ENCODE measurements at regions not wholly inside any gene's neighbourhood (a gene's known extent, or its start where the extent isn't known, plus 50 kb on each side); places are given as distances from the start of the nearest gene placed in this dataset.

GRCh38 chr4:167702391-167702790 is 389.9 kb upstream of the ANXA10 start:
- DNase-seq, result no peak

- no peak for DNase-seq
These were observed 380.8 kb upstream of the ANXA10 start for GRCh38 chr4:167711517-167711916.

GRCh38 chr4:167713756-167714155 is 378.6 kb upstream of the ANXA10 start:
- no peak for DNase-seq

- no peak for DNase-seq
These were observed 377.2 kb upstream of the ANXA10 start for GRCh38 chr4:167715176-167715575.

GRCh38 chr4:167717495-167717894 is 374.8 kb upstream of the ANXA10 start:
- DNase-seq, result no peak

- no peak for DNase-seq
These were observed 370.5 kb upstream of the ANXA10 start for GRCh38 chr4:167721617-167722486.

GRCh38 chr4:167722487-167722808 is 369.9 kb upstream of the ANXA10 start:
- DNase-seq, result no peak

GRCh38 chr4:167724941-167725340 is 367.4 kb upstream of the ANXA10 start:
- no peak for DNase-seq

GRCh38 chr4:167730769-167731168 is 361.6 kb upstream of the ANXA10 start:
- no peak for DNase-seq

- no peak for DNase-seq
These were observed 347.2 kb upstream of the ANXA10 start for GRCh38 chr4:167745024-167745687.

- no peak for DNase-seq
These were observed 325.1 kb upstream of the ANXA10 start for GRCh38 chr4:167767281-167767680.

GRCh38 chr4:167774646-167775045 is 317.7 kb upstream of the ANXA10 start:
- no peak for DNase-seq

- no peak for DNase-seq
These were observed 317.0 kb upstream of the ANXA10 start for GRCh38 chr4:167775375-167775774.

- no peak for DNase-seq
These were observed 313.1 kb upstream of the ANXA10 start for GRCh38 chr4:167779280-167779679.

- DNase-seq, result no peak
These were observed 312.5 kb upstream of the ANXA10 start for GRCh38 chr4:167779864-167780263.

- DNase-seq, result no peak
These were observed 307.5 kb upstream of the ANXA10 start for GRCh38 chr4:167784826-167785225.

GRCh38 chr4:167785523-167785922 is 306.8 kb upstream of the ANXA10 start:
- DNase-seq, result no peak

GRCh38 chr4:167786504-167786903 is 305.8 kb upstream of the ANXA10 start:
- DNase-seq, result no peak

GRCh38 chr4:167787231-167787630 is 305.1 kb upstream of the ANXA10 start:
- DNase-seq, result no peak

GRCh38 chr4:167802463-167803212 is 289.7 kb upstream of the ANXA10 start:
- DNase-seq, result no peak

- DNase-seq, result no peak
These were observed 280.4 kb upstream of the ANXA10 start for GRCh38 chr4:167811958-167812357.

- no peak for DNase-seq
These were observed 266.1 kb upstream of the ANXA10 start for GRCh38 chr4:167826281-167826680.

GRCh38 chr4:167831855-167832254 is 260.5 kb upstream of the ANXA10 start:
- no peak for DNase-seq

- no peak for DNase-seq
These were observed 253.7 kb upstream of the ANXA10 start for GRCh38 chr4:167838686-167839085.

All from stimulated activated CD8-positive, alpha-beta memory T cell treated with anti-CD3 and anti-CD28 coated beads, Interleukin-4, amount 100 ng/mL, for 48 hours (primary cell).